Common myeloid progenitor, CD34-positive (primary cell): ENCODE measurements at regions not wholly inside any gene's neighbourhood (a gene's known extent, or its start where the extent isn't known, plus 50 kb on each side); places are given as distances from the start of the nearest gene placed in this dataset.

ENCODE experiments used
- CTCF ChIA-PET: fragments of 350-600 bp; sonication (Branson Sonifier 250); formaldehyde crosslinking; loops from one replicate; lab custom pipeline; 2021; ENCODE audit warnings: antibody characterized with exemption; lab: Charles Lee
- POLR2A ChIA-PET: fragments of 350-600 bp; sonication (Branson Sonifier 250); formaldehyde crosslinking; loops from one replicate; lab custom pipeline; 2021; ENCODE audit warnings: antibody characterized with exemption; lab: Charles Lee
- DNase-seq, 3 donors: peaks; one replicate each; pipeline versions ENCODE4 v3.0.0 to v3.0.0-alpha.2; 2013
- H3K27ac ChIP-seq, 2 experiments: 1 replicate in 1 of 2; 2 replicates in 1 of 2; pipeline ENCODE4 v1.7.0; 2013; ENCODE audit warnings: inconsistent platforms in 2 of 2, low read length in 2 of 2, mild to moderate bottlenecking in 2 of 2, low read depth in 1 of 2, moderate library complexity in 1 of 2; ENCODE audit not compliant: severe bottlenecking in 2 of 2, insufficient read depth in 1 of 2, poor library complexity in 1 of 2
- H3K27me3 ChIP-seq, 5 experiments: replicated peaks in 2 of 5; 1 replicate in 3 of 5; 2 replicates in 2 of 5; pipeline versions ENCODE4 v1.6.1 to v1.7.0; 2013; ENCODE audit warnings: low read length in 4 of 5, mild to moderate bottlenecking in 2 of 5, moderate library complexity in 2 of 5, inconsistent platforms in 1 of 5; ENCODE audit not compliant: insufficient read depth in 5 of 5, control insufficient read depth in 4 of 5
- H3K36me3 ChIP-seq, 4 experiments: 1 replicate in 2 of 4; 2 replicates in 2 of 4; pipeline versions ENCODE4 v1.6.1 to v1.7.0; 2013; ENCODE audit warnings: low read length in 3 of 4, control low read depth in 1 of 4, mild to moderate bottlenecking in 1 of 4; ENCODE audit not compliant: control insufficient read depth in 4 of 4, insufficient read depth in 4 of 4
- H3K4me1 ChIP-seq, 4 experiments: 1 replicate in 3 of 4; 2 replicates in 1 of 4; pipeline versions ENCODE4 v1.6.1 to v1.7.1; 2013; ENCODE audit warnings: low read length in 3 of 4, mild to moderate bottlenecking in 3 of 4, control low read depth in 1 of 4, inconsistent platforms in 1 of 4, moderate library complexity in 1 of 4; ENCODE audit not compliant: control insufficient read depth in 4 of 4, insufficient read depth in 4 of 4; ENCODE audit errors: control extremely low read depth in 1 of 4
- H3K4me3 ChIP-seq, 7 experiments: 1 replicate in 4 of 7; 2 replicates in 3 of 7; pipeline versions ENCODE4 v1.5.1 to v1.7.0; 2013; ENCODE audit warnings: mild to moderate bottlenecking in 7 of 7, low read length in 6 of 7, moderate library complexity in 6 of 7, inconsistent platforms in 2 of 7, low read depth in 2 of 7, control low read depth in 1 of 7; ENCODE audit not compliant: insufficient read depth in 4 of 7, control insufficient read depth in 1 of 7; ENCODE audit errors: extremely low read depth in 1 of 7
- H3K9me3 ChIP-seq, 5 experiments: 1 replicate in 4 of 5; 2 replicates in 1 of 5; pipeline versions ENCODE4 v1.6.1 to v1.7.1; 2013; ENCODE audit warnings: low read length in 4 of 5, mild to moderate bottlenecking in 2 of 5, inconsistent platforms in 1 of 5, low read depth in 1 of 5, moderate library complexity in 1 of 5; ENCODE audit not compliant: control insufficient read depth in 4 of 5, insufficient read depth in 2 of 5; ENCODE audit errors: control extremely low read depth in 1 of 5
- WGBS: methylation state at CpG from one replicate; pipeline ENCODE4 v1.1.5; 2013; ENCODE audit not compliant: insufficient coverage; 5-methylcytosine and 5-hydroxymethylcytosine counted together

- POLR2A ChIA-PET = no interaction called here
- Histone ChIP-seq H3K27me3 (no peaks in the 10 kb centered on the region), H3K36me3 (no peaks in the 10 kb centered on the region), H3K27ac (no peak overlapping the region), H3K9me3 (no peaks in the 10 kb centered on the region), H3K4me3 (no peak overlapping the region), H3K4me1 (peaks cover 0 to 5% (median 2%) of the 10 kb centered on the region in 4 experiments)
- DNase-seq = no peak
- WGBS = no CpG with 5 or more reads among the region's 1 CpG
- CTCF ChIA-PET = no interaction called here
Observed at GRCh38 chr10:3282674-3283017, 110.1 kb upstream of the PITRM1 start.

GRCh38 chr10:3281941-3282673, 109.5 kb upstream of the PITRM1 start:
- no peak for DNase-seq
- ChIA-PET POLR2A (no interaction called here), CTCF (no interaction called here)
- no peaks in the 10 kb centered on the region for H3K9me3 ChIP-seq
- H3K27ac ChIP-seq = no peak overlapping the region
- H3K36me3 ChIP-seq = no peaks in the 10 kb centered on the region
- WGBS = 96% methylated on average over 5 of the region's 7 CpGs
- H3K4me1 ChIP-seq = peaks cover 0 to 5% (median 2%) of the 10 kb centered on the region in 4 experiments
- no peaks in the 10 kb centered on the region for H3K27me3 ChIP-seq
- no peak overlapping the region for H3K4me3 ChIP-seq

DNA sequence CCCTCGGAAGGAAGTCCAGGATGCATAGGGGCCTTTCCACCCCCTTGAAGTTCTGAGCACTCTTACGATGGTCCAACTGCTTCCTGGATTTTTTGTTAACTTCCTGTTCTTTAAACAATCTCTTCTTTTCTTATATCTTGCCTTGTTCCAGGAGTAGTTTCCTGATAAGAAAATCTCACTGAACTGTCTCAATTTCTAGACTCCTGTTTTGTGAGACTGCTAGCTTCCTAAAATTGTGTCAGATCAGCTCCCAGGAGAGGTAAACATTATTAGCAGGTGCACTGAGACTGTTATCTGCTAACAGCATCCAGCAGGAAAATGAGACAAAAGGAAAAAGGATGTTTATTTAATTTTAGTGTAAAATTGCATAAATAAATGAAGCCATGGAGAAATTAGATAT, 106.2 kb upstream of the PITRM1 start:
- ChIA-PET CTCF (interaction anchor here (1.5 kb wide), 1 partner anchor 10 kb away, joined by 3 read pairs; no protein-coding TSS in a partner anchor), POLR2A (no interaction called here)
- WGBS = 11% methylated on average over 2 of the region's 2 CpGs
- Histone ChIP-seq H3K4me3 (no peak overlapping the region), H3K9me3 (peaks cover 0 to 3% (median 0%) of the 10 kb centered on the region in 5 experiments), H3K27me3 (no peaks in the 10 kb centered on the region), H3K27ac (no peak overlapping the region), H3K4me1 (peaks cover 0 to 5% (median 2%) of the 10 kb centered on the region in 4 experiments), H3K36me3 (no peaks in the 10 kb centered on the region)
- no peak for DNase-seq

GRCh38 chr10:3277566-3277965, 105.0 kb upstream of the PITRM1 start:
- Histone ChIP-seq H3K27ac (no peak overlapping the region), H3K9me3 (peaks cover 0 to 3% (median 0%) of the 10 kb centered on the region in 5 experiments), H3K36me3 (no peaks in the 10 kb centered on the region), H3K27me3 (no peaks in the 10 kb centered on the region), H3K4me1 (peaks cover 0 to 5% (median 2%) of the 10 kb centered on the region in 4 experiments), H3K4me3 (no peak overlapping the region)
- ChIA-PET POLR2A (no interaction called here), CTCF (interaction anchor here (1.4 kb wide), 1 partner anchor 22 kb away, joined by 3 read pairs; no protein-coding TSS in a partner anchor)
- DNase-seq = no peak
- WGBS = 100% methylated on average over 2 of the region's 4 CpGs

DNA sequence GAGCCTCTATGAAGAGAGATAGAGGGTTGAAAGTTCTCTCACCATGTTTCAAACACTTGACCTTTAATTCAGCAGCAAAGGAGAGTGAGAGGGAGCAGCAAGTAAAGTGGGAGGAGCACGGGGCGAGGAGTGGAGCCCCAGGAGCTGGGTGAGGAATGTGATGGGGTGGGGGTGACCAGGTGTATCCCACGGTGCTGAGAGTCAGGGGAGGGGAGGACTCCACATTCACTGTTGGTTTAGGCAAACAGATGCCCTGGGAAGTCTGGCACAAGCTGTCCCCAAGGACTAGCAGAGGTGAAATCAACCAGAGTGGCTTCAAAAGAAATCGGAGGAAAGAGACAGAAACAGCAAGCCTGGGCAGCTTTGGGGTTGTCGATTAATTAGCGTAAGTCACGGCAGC, 101.8 kb upstream of the PITRM1 start:
- CTCF ChIA-PET = no interaction called here
- H3K4me1 ChIP-seq = peaks cover 0 to 5% (median 2%) of the 10 kb centered on the region in 4 experiments
- no peaks in the 10 kb centered on the region for H3K36me3 ChIP-seq
- WGBS = 93% methylated on average over 7 of the region's 7 CpGs
- no peaks in the 10 kb centered on the region for H3K27me3 ChIP-seq
- H3K9me3 ChIP-seq = peaks cover 0 to 3% (median 0%) of the 10 kb centered on the region in 5 experiments
- POLR2A ChIA-PET = no interaction called here
- DNase-seq = no peak
- H3K27ac ChIP-seq = no peak overlapping the region
- H3K4me3 ChIP-seq = no peak overlapping the region

DNA sequence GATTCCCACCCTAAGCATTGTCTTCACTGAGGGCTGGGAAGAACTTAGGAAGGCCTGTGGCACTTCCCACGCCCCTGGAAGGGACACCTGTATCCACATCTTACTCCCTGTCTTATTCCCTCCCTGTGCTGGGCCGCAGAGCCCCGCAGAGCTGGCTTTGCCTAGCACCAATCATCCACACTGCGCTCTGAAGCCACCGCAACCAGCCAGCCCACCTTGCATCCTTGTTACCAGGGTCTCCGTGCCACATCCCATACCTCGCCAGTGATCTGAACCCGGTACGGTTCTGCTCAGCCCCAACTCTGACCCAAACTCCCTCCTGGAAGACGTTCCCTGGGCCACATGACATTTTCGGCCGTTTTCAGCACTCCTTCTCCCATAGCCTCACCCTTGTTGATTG, 101.4 kb upstream of the PITRM1 start:
- Histone ChIP-seq H3K4me3 (no peak overlapping the region), H3K36me3 (no peaks in the 10 kb centered on the region), H3K27me3 (no peaks in the 10 kb centered on the region), H3K4me1 (peaks cover 0 to 5% (median 2%) of the 10 kb centered on the region in 4 experiments), H3K27ac (no peak overlapping the region), H3K9me3 (peaks cover 0 to 3% (median 0%) of the 10 kb centered on the region in 5 experiments)
- DNase-seq = no peak
- ChIA-PET POLR2A (no interaction called here), CTCF (no interaction called here)
- WGBS = 98% methylated on average over 9 of the region's 12 CpGs

DNA sequence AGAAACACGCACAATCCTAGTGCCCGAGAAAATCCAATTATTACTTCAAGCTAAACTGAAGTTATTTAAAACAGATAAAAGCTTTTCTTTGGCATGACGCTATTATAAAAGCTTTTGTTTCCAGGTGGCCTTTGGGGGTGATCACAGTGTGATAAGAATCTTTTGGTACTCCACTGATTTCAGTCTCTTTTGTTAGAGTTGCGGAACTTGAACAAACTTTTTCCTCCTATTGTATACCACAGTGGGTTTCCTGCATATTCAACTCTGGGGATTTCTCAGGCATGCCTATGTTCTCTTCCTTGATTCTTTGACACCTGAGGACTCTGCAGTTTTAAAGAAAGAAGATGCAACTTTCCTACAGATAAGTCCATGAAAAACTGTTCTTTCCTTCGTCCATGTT, 99.7 kb upstream of the PITRM1 start:
- ChIA-PET POLR2A (no interaction called here), CTCF (no interaction called here)
- WGBS = 94% methylated on average over 3 of the region's 5 CpGs

More for the DNA sequence above, 99.7 kb upstream of the PITRM1 start:
- Histone ChIP-seq H3K4me1 (no peaks in the 10 kb centered on the region), H3K36me3 (no peaks in the 10 kb centered on the region), H3K27ac (no peak overlapping the region), H3K4me3 (no peak overlapping the region), H3K27me3 (no peaks in the 10 kb centered on the region), H3K9me3 (peaks cover 0 to 3% (median 0%) of the 10 kb centered on the region in 5 experiments)
- no peak for DNase-seq
